ENCODE measurements at regions not wholly inside any gene's neighbourhood (a gene's known extent, or its start where the extent isn't known, plus 50 kb on each side); places are given as distances from the start of the nearest gene placed in this dataset.
"Not testable (repeated sequence)": the region's sequence is repeated elsewhere in the genome, so short reads cannot be mapped to it uniquely, and the experiment has no call there.

GRCh38 chr17:72470734-72471133 lies 349.9 kb downstream of the SOX9 start:
- no peak for TF ChIP-seq CTCF (IDR thresholded peaks at IDR 0.05; ENCODE audit: low read depth, low read length)
- H3K27me3 ChIP-seq (ENCODE audit: insufficient read depth, low read depth, severe bottlenecking), result no peaks in the 10 kb centered on the region
- no peak for DNase-seq
- no peak overlapping the region for H3K27ac ChIP-seq
- H3K9me3 ChIP-seq (ENCODE audit: severe bottlenecking), result no peaks in the 10 kb centered on the region
- H3K4me3 ChIP-seq (ENCODE audit: low read depth, low read length), result no peak overlapping the region
- no peaks in the 10 kb centered on the region for H3K36me3 ChIP-seq

GRCh38 chr17:72471296-72471695 lies 350.5 kb downstream of the SOX9 start:
- no peaks in the 10 kb centered on the region for H3K36me3 ChIP-seq
- H3K27ac ChIP-seq, result no peak overlapping the region
- H3K9me3 ChIP-seq (ENCODE audit: severe bottlenecking), result no peaks in the 10 kb centered on the region
- no peak for TF ChIP-seq CTCF (IDR thresholded peaks at IDR 0.05; ENCODE audit: low read depth, low read length)
- no peaks in the 10 kb centered on the region for H3K27me3 ChIP-seq (ENCODE audit: insufficient read depth, low read depth, severe bottlenecking)
- no peak for DNase-seq
- no peak overlapping the region for H3K4me3 ChIP-seq (ENCODE audit: low read depth, low read length)

- H3K4me3 ChIP-seq (ENCODE audit: low read depth, low read length), result no peak overlapping the region
- no peak overlapping the region for H3K27ac ChIP-seq
- TF ChIP-seq CTCF (IDR thresholded peaks at IDR 0.05; ENCODE audit: low read depth, low read length), result no peak
- no peaks in the 10 kb centered on the region for H3K36me3 ChIP-seq
- no peaks in the 10 kb centered on the region for H3K9me3 ChIP-seq (ENCODE audit: severe bottlenecking)
- DNase-seq, result no peak
- no peaks in the 10 kb centered on the region for H3K27me3 ChIP-seq (ENCODE audit: insufficient read depth, low read depth, severe bottlenecking)
These were observed 351.3 kb downstream of the SOX9 start for GRCh38 chr17:72472106-72472505.

GRCh38 chr17:72472853-72473390 lies 352.1 kb downstream of the SOX9 start:
- not testable (repeated sequence) for DNase-seq; H3K27ac ChIP-seq; H3K4me3 ChIP-seq (ENCODE audit: low read depth, low read length); H3K27me3 ChIP-seq (ENCODE audit: insufficient read depth, low read depth, severe bottlenecking); H3K9me3 ChIP-seq (ENCODE audit: severe bottlenecking); H3K36me3 ChIP-seq

- Histone ChIP-seq H3K36me3 (no peaks in the 10 kb centered on the region), H3K4me3 (ENCODE audit: low read depth, low read length) (no peak overlapping the region), H3K27ac (no peak overlapping the region), H3K27me3 (ENCODE audit: insufficient read depth, low read depth, severe bottlenecking) (no peaks in the 10 kb centered on the region), H3K9me3 (ENCODE audit: severe bottlenecking) (no peaks in the 10 kb centered on the region)
- TF ChIP-seq CTCF (IDR thresholded peaks at IDR 0.05; ENCODE audit: low read depth, low read length), result no peak
- DNase-seq, result no peak
These were observed 353.4 kb downstream of the SOX9 start for GRCh38 chr17:72474243-72474642.

GRCh38 chr17:72474719-72475477 lies 354.1 kb downstream of the SOX9 start:
- Histone ChIP-seq H3K4me3 (ENCODE audit: low read depth, low read length) (no peak overlapping the region), H3K36me3 (no peaks in the 10 kb centered on the region), H3K9me3 (ENCODE audit: severe bottlenecking) (no peaks in the 10 kb centered on the region), H3K27ac (no peak overlapping the region), H3K27me3 (ENCODE audit: insufficient read depth, low read depth, severe bottlenecking) (no peaks in the 10 kb centered on the region)
- no peak for DNase-seq
- no peak for TF ChIP-seq CTCF (IDR thresholded peaks at IDR 0.05; ENCODE audit: low read depth, low read length)

Measured in WERI-Rb-1 (cell line).